Non-pigmented ciliary epithelial cell (primary cell): ENCODE measurements at regions not wholly inside any gene's neighbourhood (a gene's known extent, or its start where the extent isn't known, plus 50 kb on each side); places are given as distances from the start of the nearest gene placed in this dataset.
A peak's percentile ranks its signal among the peaks of the same experiment; 100 is the strongest.

Source experiments
- DNase-seq: peaks from one replicate; pipeline ENCODE4 v3.0.0-alpha.2; 2010; ENCODE audit warnings: low read depth

DNA sequence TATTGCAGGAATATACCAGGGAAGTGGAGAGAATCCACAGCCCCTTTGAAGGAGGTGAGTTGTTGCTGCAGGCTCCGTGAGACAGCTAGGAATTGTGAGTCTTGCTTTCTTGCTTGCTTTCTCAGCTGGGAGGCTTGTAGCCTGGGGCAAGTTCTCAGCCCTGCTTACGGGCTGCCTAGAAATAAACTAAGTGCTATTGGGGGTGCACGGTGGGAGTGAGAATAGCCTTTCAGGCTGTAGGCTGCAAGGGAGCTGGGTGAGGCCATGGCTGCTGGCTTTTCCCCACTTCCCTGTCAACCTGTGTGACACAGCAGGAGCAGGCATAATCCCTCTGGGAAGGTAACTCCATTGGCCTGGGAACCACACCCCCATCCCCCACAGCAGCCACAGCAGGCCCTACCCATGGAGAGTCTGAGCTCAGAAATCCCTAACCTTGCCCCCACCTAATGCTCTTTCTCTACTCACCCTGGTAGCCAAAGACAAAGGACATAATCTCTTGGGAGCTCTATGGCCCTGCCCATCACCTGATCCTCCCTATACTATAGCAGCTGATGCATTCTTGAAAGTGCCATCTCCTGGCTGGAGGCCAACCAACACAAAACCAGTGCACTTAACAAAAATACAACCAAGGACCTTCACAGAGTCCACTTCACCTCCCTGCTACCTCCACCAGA lies 113.0 kb downstream of the MMRN1 start:
- DNase-seq, result no peak

DNA sequence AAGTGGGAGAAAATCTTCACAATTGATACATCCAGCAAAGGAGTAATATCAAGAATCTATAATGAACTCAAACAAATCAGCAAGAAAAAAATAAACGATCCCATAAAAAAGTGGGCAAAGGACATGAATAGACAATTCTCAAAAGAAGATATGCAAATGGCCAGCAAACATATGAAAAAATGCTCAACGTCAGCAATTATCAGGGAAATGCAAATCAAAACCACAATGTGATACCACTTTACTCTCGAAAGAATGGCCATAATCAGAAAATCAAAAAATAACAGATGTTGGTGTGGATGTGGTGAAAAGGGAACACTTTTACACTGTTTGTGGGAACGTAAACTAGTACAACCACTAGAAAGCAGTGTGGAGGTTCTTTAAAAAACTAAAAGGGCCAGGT lies 114.3 kb upstream of the CCSER1 start:
- DNase-seq, result no peak

DNA sequence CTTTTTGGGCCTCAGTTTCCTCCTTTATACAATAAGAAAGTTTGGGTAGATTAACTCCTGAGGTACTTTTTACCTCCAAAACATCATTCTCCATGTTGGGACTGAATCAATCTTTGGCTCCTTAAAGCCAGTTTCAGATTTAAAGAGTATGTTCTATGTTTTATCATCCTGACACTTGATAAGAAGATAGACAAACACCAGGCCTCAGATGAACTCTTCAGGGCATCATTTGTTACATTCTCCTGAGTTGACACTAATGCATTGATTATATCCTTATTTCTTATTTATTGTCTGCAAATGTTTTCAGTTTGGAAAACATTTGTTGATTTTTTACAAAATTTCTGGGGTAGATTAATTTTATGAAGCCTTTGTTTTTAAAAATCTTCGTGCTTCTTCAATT lies 102.7 kb upstream of the CCSER1 start:
- no peak for DNase-seq

DNA sequence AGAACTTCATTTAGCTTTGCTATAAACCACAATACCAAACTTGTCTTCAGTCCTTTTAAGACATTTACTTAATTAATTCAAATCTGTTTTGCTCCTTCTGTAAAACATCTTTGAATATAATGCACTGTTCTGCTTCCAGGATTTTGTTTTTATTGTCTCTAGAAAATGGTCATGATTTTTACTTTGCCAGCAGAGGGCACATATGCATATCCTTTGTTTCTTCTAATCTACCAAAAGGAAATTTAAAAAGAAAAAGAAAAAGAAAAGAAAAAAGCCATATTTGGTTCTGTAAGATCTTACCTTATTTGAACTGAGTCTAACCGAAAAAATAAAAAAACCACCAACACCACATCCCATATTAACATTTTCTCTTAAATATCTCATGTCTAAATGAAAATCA lies 101.9 kb upstream of the CCSER1 start:
- DNase-seq, result peak; percentile 10

DNA sequence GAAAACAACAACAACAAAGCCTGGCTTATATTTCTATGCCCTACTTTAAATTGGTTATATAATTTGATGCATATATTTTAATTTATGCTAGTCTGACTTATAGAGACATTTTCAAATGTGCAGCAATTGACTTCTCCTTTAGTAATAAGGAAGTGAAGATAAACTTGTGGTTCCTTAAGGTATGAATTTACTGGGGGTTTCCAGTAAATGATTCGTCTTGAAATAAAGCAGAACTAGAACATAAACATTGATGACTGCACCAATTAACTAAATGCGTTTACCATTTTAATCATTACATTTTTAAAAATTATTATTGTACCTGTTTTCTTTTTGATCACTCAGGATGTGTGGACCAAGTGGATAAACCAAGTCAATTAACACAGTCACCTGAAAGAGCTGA lies 99.6 kb upstream of the CCSER1 start:
- no peak for DNase-seq

DNA sequence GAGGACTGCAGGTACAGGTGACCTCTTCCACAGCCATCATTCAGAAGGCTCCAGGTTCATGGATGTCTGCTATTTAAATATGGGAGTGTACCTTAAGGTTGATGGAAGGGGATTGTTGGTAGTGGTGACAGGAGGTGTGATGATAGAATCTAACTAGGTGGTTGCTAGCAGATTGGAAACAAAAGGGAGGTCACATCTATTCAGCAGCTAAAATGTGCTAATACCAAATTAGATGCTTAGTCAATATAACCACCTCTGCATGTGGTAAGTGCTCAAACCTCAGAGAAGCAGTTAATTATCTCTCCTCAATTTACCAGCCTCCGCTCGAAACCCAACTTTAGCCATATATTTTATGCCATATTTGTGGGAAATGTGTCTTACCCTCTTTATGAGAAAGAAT lies 98.7 kb upstream of the CCSER1 start:
- DNase-seq, result no peak

DNA sequence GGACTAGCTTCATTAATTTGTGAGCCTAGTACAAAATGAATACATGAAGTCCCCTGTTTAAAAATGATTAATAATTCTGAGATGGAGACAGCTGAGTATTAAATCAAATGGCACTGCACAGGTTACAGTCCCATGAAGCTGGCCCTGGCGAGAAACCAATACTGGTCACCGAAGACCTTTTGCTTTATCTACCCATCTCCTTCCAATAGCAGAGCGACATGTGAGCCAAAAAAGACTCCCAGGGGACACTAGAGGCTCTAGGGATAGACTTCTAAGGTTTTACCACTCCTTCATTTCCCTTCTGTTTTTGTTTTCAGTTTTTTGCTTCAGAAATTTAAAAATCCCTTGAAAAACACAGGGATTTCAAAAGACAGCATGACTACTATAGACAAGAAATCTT lies 97.0 kb upstream of the CCSER1 start:
- DNase-seq, result no peak

DNA sequence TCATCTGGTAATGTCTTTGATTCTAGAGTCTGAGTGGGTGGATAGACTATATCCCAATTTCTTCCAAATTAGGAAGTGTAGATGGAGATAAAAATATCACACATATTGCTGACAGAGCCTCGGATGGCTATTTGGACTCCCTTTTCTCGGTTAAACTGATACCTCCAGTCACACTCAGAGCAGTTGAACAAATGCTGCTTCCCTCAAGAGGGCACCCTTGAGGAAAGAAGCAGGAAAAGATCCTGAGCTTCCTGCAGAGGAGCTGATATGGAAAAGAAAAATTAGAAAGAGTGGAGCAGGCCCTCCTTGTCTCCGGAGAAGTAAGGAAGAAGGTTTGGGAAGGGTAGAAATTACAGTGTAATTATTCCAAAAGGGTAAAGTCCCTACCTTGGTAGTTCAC lies 96.2 kb upstream of the CCSER1 start:
- DNase-seq, result no peak

DNA sequence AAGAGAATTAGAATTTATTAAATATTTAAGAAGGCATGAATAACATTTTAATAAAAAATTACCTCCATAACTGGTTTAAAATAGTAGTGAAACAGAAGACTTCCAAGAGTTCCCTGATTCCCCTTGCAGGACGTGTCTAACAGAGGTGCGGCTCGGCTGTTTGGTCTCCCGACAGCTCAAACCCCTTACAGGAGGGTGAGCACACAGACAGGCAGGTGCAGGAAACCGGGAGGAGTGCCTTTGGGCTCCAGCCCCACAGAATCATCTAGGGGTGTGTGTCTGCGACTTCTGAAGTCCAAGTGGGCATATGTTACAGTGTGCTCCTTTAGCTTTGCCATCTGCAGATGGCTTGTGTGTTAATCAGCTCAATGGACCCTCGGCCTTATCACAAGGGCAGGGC lies 88.1 kb upstream of the CCSER1 start:
- no peak for DNase-seq

DNA sequence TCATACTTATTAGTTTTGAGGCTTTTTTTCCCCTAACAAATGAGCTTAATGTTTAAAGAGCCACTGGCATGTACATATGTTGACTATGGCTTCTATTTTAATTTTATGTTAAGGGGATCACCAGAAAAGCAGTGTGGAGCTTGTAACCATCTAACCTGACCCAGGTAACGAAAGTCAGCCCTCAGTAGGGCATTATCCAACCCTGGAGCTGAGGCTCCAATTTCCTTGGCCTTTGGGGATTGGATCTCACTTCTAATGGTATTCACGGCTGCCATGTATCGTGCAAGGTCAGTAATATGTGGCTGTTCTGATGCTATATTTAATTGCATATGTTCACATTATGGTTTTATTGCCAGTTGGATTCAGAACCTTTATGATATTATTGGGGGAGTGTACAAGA lies 75.2 kb upstream of the CCSER1 start:
- DNase-seq, result no peak

DNA sequence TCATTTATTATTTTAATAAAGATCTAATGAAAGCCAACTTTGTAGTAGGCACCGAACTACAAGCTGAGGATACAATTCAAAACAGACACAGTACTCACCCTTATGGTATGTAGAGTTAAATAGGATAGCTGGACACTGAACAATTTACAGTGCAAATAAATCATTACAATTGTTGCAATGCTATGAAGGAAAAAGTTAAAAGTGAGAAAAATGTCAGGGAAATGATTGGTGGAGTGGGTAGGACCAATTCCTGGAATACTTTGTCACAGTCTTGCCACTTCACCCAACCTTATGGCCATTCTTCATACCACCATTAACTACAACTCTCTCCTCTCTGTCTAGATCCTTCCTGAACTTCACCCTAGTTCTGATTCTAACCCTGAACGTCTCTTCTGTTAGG lies 70.1 kb upstream of the CCSER1 start:
- no peak for DNase-seq

DNA sequence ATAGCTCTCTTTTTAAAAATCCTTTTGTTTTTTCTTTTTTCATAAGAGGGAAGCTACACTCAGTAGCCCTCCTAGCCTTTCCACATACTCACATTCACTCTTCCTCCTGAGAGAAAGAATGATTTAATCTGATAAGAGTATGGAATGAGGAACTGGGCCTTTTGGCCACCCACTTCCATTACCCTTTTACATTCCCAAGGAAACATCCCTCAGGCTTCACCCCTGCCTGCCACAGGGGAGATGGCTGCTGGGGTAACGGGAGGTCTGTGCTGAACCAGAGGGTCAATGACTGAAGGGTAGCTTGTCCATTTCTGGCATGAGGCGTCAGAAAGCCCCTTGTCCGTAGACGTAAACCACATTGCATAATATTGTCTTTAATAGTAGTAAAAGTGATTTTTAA lies 67.2 kb upstream of the CCSER1 start:
- no peak for DNase-seq

DNA sequence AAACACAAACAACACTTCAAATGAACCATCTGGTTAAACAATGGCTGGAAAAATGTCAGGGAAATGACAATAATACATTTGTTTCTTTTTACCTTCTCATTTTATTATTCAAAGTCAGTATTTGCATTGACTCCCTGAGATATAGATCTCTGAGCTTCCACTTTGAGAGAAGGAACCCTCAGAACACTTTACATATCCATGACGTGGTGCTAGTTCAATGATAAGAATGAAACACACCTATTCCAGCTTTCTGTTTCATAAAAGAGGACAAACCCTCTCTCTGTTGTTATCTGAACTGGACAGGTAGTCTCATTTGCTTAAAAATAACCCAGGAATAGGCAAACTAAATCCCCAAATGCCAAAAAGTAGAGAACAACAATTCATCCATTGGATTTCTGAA lies 65.3 kb upstream of the CCSER1 start:
- DNase-seq, result no peak

DNA sequence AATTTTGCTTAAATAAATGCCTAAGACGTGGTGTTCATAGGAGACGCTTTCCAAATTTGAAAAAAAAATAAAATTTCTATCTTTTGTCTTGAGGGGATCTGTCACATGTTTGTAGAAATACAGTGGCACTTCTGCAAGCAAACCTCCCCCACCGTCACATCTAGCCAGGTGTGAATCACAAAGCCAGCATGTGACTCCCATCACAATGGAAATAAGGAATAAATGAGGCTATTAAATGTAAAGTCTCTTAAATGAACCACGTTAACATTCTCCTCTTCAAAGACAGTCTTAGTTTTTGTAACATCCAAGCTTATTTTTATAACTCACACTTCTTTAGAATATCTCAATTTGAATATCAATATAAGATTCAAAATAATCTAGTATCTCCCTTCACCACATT lies 63.0 kb upstream of the CCSER1 start:
- no peak for DNase-seq

DNA sequence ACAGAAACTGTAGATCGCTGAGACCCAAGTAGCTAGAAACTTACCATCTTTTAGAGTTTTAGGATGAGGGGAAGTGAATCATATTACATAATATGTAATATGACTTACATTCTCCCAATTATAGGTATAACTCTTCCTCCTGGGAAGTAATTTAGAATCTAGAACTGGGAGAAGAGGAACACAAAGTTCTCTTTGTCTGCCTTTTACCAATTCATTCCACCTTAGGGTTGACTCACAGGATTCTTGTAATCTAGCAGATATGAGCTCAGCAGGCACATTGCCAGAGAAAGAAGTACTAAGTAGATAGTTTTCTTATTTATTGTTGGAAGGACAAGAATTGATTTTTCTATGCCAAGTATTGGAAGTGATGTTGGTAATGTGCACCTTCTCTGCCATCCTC lies 58.0 kb upstream of the CCSER1 start:
- DNase-seq, result peak; percentile 36

DNA sequence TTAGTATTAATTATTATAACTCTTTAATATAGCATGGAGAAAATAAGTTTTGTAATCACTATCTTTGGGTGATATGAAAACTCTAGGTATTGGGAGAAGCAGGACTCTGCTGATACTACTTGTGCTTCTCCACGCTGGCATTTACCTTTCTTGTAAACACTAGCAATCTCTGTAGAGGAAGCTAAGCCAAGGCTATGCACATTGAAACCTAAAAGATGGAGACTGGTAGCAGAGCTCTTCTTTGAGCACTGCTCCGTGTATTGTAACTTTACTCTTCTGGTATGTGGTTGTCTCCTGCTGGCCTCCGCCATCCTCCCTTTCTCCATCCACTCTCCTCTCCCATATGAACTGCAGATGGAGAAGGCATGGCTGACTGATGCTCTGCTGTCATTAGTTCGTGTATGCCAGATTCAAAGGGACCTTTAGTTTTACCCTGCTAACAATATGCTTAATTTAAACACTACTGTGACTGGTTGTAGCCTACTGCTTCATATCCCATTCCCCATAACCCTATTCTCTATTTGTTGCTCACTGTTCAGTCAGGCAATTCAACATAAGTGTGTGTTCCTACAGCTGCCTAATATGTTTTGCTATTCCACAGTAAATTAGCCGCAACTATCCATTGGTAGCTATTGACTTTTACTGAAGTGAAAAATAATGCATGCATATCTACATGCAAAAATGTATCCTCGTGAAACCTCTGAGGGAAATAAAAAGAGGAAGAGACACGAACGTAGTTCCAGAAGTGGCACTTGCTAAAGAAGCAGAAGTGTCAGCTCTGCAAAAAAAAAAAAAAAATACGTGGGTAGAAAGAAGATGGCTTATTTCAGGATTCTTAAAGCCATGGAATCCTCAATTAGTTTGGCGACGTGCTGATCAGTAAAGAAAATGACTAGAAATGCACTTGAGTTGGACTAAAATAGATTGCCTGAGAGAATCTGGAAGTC lies 55.6 kb upstream of the CCSER1 start:
- no peak for DNase-seq

DNA sequence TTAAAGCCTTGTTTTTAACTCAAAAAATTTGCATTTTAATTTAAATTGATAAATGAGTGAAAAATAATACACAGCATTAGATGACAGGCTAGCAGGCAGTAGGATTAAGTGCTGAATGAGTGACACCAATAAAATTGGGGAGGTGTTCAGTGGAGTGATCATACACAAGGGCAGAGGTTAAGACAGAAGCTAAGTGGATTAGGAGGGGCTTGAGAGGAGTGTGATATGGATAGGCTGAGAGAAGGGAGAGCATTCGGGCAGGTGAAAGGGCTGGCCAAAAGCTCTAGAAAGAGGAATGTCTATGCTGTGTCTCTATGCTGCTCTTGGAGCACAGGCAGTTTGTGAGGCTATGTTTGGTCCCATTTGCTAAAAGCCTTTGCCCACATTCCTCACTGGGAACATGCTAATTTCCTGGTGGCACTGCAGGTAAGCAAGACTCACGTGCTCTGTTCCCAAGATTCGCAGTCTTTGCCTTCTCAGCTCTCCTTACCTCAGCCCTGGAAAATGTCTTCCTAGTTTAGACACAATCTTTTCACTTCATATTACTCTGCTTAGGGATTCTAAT lies 52.8 kb upstream of the CCSER1 start:
- DNase-seq, result no peak
